ENCODE measurements at regions not wholly inside any gene's neighbourhood (a gene's known extent, or its start where the extent isn't known, plus 50 kb on each side); places are given as distances from the start of the nearest gene placed in this dataset.
A peak's percentile ranks its signal among the peaks of the same experiment; 100 is the strongest.

DNA sequence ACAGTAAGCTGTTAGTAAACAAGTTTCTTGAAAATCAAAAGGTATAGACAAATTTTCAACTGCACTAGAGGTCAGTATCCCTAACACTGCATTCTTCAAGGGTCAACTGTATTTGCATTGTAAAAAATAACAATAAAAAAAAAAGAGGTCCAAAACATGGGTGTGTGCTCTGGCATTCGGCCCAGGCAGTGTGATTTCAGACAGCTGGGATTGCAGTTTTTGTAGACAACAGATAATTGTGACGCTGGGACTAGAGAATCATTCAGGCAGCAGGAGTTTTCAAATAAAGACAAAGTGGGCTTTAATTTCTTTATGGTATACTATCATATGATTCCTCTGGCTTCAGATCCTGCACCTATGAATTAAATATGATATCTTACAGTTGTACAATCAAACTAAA, 543.2 kb upstream of the SEMA3D start:
- WGBS, 2 donors: 24 to 29% methylated on average over 2 of the region's 2 CpGs

GRCh38 chr7:85725026-85725425, 538.2 kb upstream of the SEMA3D start:
- TF ChIP-seq POLR2A (IDR thresholded peaks at IDR 0.05) (no peak), CTCF (IDR thresholded peaks at IDR 0.05) (no peak)
- H3K27ac ChIP-seq: no peak overlapping the region
- H3K27me3 ChIP-seq: no peaks in the 10 kb centered on the region
- intact Hi-C loops (cut with DNase I): no loop called here
- no peaks in the 10 kb centered on the region for H3K36me3 ChIP-seq
- peaks cover 0 to 3% of the 10 kb centered on the region in 2 donors for H3K4me1 ChIP-seq
- no peak overlapping the region for H3K4me3 ChIP-seq (replicated peaks in 1 of 3)
- 88 to 93% methylated on average over 2 of the region's 2 CpGs for WGBS, 2 donors
- H3K9me3 ChIP-seq: no peaks in the 10 kb centered on the region
- no peak for DNase-seq

More for the DNA sequence above, 543.2 kb upstream of the SEMA3D start:
- H3K4me1 ChIP-seq: peaks cover 0 to 14% of the 10 kb centered on the region in 2 donors
- H3K36me3 ChIP-seq: no peaks in the 10 kb centered on the region
- H3K27ac ChIP-seq: no peak overlapping the region
- intact Hi-C loops (cut with DNase I): no loop called here
- DNase-seq: peak in 1 of 2 donors; percentile 29
- no peak overlapping the region for H3K4me3 ChIP-seq (replicated peaks in 1 of 3)
- H3K9me3 ChIP-seq: no peaks in the 10 kb centered on the region
- TF ChIP-seq CTCF (IDR thresholded peaks at IDR 0.05): no peak
- no peak for TF ChIP-seq POLR2A (IDR thresholded peaks at IDR 0.05)
- H3K27me3 ChIP-seq: no peaks in the 10 kb centered on the region

GRCh38 chr7:85719981-85720953, 533.4 kb upstream of the SEMA3D start:
- 54 to 65% methylated on average over 4 of the region's 4 CpGs for WGBS, 2 donors
- no peaks in the 10 kb centered on the region for H3K9me3 ChIP-seq

DNA sequence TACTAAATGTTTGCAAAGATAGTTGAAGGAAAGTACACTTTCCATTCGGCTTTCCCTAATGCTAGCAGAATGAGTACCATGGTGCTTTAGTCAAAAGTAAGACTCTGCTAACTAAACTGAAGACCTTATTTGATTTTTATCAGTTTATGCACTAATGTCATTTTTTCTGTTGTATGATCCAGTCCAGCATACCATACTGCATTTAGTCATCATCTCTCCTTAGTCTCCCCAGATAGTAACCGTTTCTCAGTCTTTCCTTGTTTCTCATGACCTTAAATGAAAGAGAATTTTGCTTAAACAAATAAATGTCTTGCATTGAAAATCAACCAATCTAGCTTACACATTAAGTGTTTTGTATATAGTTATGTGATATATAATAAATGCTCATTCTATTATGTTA, 529.5 kb upstream of the SEMA3D start:
- DNase-seq: no peak
- no peaks in the 10 kb centered on the region for H3K9me3 ChIP-seq
- H3K27me3 ChIP-seq: no peaks in the 10 kb centered on the region
- intact Hi-C loops (cut with DNase I): no loop called here
- no peaks in the 10 kb centered on the region for H3K4me1 ChIP-seq
- no peak for TF ChIP-seq POLR2A (IDR thresholded peaks at IDR 0.05)
- no peak for TF ChIP-seq CTCF (IDR thresholded peaks at IDR 0.05)
- 40 to 65% methylated on average over 2 of the region's 2 CpGs for WGBS, 2 donors
- no peaks in the 10 kb centered on the region for H3K36me3 ChIP-seq
- no peak overlapping the region for H3K4me3 ChIP-seq (replicated peaks in 1 of 3)
- H3K27ac ChIP-seq: no peak overlapping the region

More at GRCh38 chr7:85719981-85720953, 533.4 kb upstream of the SEMA3D start:
- Histone ChIP-seq H3K4me3 (replicated peaks in 1 of 3) (no peak overlapping the region), H3K27me3 (no peaks in the 10 kb centered on the region), H3K27ac (no peak overlapping the region), H3K36me3 (no peaks in the 10 kb centered on the region), H3K4me1 (no peaks in the 10 kb centered on the region)
- intact Hi-C loops (cut with DNase I): no loop called here
- DNase-seq: no peak
- TF ChIP-seq POLR2A (IDR thresholded peaks at IDR 0.05) (no peak), CTCF (IDR thresholded peaks at IDR 0.05) (no peak)

GRCh38 chr7:85714951-85715350, 528.1 kb upstream of the SEMA3D start:
- Histone ChIP-seq H3K9me3 (no peaks in the 10 kb centered on the region), H3K4me3 (replicated peaks in 1 of 3) (no peak overlapping the region), H3K4me1 (no peaks in the 10 kb centered on the region), H3K27ac (no peak overlapping the region), H3K36me3 (no peaks in the 10 kb centered on the region), H3K27me3 (no peaks in the 10 kb centered on the region)
- DNase-seq: no peak
- WGBS, 2 donors: 64 to 65% methylated on average over 2 of the region's 2 CpGs
- intact Hi-C loops (cut with DNase I): no loop called here
- TF ChIP-seq CTCF (IDR thresholded peaks at IDR 0.05) (no peak), POLR2A (IDR thresholded peaks at IDR 0.05) (no peak)
